GM23248 (cell line): ENCODE measurements at regions not wholly inside any gene's neighbourhood (a gene's known extent, or its start where the extent isn't known, plus 50 kb on each side); places are given as distances from the start of the nearest gene placed in this dataset.

Experiments used
- EZH2 ChIP-seq: fragments of 200-600 bp; sonication (generic); IDR thresholded peaks from 2 replicates; pipeline ENCODE4 v1.6.1; 2018; ENCODE audit warnings: antibody characterized with exemption, mild to moderate bottlenecking; ENCODE audit not compliant: insufficient read depth, poor library complexity, severe bottlenecking
- EZH2phosphoT487 ChIP-seq: fragments of 200-600 bp; sonication (generic); IDR thresholded peaks from 2 replicates; pipeline ENCODE4 v1.6.1; 2018; ENCODE audit warnings: antibody characterized with exemption, moderate library complexity, mild to moderate bottlenecking, low read depth; ENCODE audit not compliant: insufficient read depth

GRCh38 chr2:234345921-234346320, 151.0 kb downstream of the ARL4C start:
- TF ChIP-seq EZH2 (no peak), EZH2phosphoT487 (no peak)
